HG03175 (cell line): ENCODE measurements at regions not wholly inside any gene's neighbourhood (a gene's known extent, or its start where the extent isn't known, plus 50 kb on each side); places are given as distances from the start of the nearest gene placed in this dataset.

Experiments
- ATAC-seq: cut with Tn5 transposase; IDR thresholded peaks from one replicate; pipeline ENCODE4 v1.9.1; 2021; ENCODE audit warnings: mild to moderate bottlenecking, moderate library complexity; ENCODE audit not compliant: unreplicated experiment

DNA sequence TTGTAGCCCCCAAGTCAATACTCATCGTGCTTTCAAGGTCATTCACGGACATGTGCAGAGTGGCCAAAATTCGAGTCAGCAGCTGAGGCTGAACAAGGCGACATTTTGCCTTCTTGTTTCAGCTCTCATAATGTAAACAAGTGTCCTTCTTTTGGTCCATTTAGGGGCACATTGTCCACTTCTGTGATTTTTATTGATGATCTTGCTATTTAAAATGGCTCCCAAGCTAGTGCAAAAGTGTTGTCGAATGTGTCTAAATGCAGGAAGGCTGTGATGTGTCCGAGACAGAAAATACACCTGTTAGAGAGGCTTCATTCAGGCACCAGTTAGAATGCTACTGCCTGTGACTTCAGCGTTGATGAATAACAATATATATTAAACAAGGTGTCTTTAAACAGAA lies 405.9 kb downstream of the IRS2 start:
- no peak for ATAC-seq

DNA sequence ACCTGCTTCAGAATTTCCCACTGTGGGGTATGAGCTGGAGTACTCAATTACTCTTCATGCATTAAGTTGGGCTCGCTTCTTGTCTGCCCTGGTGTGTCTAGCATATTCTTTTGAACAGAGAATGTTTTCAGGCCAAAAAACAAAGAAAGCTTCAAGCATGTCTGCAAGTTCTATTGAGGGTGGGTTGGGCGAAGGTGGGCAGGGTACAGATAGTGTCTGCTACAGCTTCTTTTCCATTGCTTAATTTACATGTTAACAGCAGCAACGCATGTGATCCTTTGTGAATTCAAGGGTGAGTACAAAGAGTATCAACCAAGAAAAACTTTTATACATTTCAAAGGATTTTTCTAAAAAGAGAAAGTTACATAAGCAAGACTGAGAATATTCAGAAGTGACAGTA lies 406.5 kb downstream of the IRS2 start:
- no peak for ATAC-seq

DNA sequence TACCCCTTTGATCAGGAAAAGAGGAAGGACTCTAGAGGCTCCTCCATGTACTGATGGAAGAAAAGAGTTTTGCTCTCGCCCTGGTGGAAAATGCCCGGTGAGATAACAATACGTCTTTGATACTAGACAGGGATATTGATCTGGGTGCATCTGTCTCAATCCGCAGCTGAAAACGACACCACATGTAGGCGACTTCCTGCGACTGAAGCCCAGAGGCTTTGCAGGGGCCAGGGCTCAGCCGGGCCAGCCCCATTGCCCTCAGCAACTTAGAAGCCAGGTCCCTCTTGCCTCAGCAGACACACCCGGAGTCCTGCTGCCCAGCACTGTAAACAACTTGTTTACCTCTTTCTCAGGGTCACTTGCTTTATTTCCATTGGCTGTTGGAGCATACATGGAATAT lies 409.4 kb downstream of the IRS2 start:
- ATAC-seq: no peak

DNA sequence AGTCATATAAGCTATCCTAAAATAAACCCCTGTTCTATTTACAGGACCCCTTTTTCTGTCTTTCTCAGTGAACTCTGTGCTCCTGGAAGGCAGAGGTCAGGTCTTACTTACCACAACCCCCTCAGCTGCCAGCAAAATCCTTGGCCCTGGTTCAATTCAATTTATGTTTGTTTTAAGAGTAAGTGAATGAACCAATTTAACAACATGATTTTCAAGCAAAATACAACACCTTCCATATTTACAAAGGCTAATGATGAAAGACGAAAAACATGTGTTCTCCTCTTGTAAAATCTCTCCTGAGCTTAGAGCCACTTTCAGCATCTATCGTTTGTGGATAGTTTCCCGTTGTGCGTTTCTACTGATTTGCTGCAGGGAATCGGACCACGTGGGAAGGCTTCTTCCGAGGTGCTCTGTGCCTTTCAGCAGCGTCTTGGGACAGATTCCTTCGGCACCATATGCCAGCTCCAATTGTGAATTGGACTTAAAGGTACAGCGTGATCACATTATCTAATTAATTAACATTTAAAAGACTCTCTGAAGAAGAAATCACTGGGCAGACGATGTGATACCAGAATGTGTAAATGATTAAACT lies 411.7 kb downstream of the IRS2 start:
- ATAC-seq: no peak

DNA sequence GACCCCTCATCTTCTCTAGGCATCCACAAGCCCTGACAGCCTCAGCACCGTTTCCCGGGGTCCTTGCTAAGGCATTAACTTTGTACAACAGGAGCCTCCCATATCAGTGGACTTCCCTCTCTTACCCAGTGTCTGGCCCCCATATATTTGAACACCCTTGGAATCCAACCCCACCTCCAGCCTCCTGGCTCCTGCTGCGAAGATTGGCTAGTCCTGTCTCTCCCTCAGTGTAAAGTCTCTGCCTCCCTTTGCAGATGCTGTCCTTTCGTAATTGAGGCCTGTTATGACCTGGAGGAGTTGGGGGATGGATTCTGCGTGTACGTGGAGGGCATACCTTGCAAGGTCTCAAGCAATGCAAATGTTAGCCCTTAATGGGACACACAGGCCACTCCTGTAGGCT lies 413.7 kb downstream of the IRS2 start:
- ATAC-seq: no peak

DNA sequence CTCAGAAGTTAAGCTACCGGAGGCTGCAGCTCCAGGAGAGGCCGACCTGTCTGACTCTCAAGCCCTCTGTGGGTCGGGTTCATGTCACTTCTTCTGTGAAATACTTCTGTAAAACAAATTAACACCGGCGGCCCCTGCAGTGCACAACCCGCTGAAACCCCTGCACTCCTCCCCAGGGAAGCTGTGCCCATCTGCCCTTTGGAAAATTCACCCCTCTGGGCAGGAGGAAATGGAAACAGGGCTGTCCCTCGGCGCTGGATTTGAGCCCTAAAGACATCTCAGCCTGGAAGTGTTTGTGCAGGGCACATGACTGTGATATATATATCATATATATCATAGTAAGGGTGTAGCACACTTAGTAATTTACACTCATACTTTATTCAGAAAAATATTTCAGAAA lies 415.3 kb downstream of the IRS2 start:
- no peak for ATAC-seq

DNA sequence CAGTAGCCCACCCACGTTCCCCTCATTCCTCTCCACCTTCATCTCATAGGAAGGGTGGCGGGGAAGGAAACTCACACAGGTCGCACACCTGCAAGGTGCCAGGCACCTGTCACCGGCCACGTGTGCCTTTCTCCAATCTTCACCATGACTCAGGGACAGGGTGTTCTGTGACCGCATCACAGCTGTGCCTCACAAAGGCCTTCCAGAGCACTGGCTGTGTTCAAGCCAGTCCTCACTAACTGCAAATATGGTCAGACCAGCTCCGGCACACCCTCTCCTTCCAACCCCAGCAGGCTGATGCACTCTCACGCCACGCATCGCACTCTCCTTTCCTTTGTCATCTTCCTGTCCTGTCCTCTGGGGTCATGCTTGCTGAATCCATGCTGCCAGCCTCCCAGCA lies 415.9 kb downstream of the IRS2 start:
- ATAC-seq: no peak

DNA sequence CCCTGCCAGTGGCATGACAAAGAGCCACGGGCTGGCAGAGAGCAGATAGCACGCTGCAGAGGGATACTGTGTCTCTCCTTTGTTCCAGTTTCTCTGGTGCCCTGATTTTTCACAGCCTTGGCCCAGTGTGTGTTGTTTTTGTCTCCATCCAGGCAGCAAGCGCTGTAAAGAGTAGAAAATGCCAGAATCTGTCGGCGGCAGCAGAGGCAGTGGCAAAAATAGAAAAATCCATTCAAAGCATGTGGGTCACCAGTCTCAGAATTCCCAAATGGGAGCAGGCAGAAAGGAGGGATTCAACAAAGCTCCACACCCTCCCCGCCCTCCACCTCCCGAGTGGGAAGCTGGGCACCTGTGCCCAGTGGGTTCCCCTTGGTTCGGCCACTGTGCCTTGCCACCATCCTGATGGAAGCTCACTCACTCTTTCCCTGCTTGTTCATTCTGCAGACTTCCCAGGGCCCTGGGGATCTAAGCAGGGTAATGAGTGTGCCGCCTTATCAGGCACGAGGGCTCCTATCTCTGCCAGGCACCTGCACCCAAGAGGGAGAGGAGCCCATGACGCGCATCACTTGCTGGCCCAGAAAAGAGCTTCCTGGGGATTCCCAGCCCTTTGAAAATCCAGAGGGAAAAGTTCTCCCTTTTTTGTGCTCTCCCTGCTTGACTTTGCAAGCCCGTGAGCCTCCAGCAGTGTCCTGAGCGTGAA lies 416.9 kb downstream of the IRS2 start:
- ATAC-seq: no peak

DNA sequence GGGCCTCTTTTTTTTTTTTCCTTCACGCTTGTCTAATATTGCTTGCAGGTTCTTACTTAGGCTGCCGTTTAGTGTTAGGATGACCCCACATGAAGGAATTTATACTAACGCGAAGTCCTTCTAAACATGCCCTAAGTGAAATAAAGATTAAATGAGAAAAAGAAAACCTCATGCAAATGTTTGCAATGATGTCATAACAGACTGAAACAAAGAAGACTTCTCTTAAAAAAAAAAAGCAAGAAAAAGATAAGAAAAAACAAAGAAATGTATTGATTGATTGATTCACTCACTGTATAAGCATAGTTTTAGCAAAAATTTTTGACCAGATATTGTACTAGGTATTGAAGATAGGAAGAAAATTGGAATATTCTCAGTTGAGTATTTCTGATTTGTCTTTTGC lies 418.2 kb downstream of the IRS2 start:
- ATAC-seq: no peak

DNA sequence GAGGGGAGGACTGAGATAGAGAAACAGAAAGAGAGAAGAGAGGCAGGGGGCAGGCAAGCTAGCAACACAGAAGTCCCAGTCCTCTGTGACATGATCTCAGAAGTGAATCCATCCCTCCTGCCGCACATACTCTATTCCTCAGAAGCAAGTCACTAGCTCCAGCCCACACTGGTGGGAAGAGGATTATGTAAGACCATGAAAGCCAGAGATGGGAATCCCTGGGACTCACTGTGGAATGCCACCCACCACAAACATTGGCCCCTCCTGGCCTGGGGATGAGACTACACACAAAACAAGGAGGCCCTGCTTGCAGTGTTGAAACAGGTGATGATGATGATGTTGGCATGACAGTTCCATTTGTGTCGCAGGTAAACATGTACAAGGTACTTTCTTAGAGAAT lies 419.9 kb downstream of the IRS2 start:
- ATAC-seq: no peak

DNA sequence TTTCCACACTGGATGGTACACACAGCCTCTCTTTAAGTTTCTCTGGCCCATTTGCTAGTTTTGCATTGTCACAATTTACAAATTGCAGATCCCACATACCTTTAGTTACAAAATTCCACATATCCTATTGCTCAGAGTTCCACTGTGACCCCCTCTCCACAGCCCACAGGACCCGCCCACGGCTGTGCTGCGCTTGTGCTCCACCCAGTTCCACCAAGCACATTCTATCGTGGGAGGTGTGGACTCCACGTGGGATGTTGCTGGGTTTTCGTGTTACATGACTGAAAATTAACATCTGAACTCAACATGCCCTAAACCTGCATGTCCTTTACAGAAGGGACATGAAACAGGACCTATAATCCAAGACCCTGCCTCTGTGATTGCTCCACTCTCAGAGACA lies 423.0 kb downstream of the IRS2 start:
- no peak for ATAC-seq

DNA sequence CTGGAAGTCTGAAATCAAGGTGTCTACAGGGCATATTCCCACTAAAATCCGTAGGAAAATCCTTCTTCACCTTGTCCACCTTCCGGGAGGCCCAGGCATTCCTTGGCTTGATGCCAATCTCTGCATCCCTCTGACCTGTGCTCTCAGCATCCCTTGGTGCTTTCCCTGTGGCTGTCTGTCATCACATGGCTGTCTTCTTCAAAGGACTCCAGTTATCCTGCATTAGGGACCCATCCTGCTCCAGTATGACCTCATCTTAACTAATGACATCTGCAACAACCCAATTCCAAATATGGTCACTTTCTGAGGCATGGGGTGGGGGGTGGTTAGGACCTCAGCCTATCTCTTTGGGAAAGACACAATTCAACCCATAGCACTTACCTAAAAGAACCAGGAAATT lies 423.8 kb downstream of the IRS2 start:
- no peak for ATAC-seq

DNA sequence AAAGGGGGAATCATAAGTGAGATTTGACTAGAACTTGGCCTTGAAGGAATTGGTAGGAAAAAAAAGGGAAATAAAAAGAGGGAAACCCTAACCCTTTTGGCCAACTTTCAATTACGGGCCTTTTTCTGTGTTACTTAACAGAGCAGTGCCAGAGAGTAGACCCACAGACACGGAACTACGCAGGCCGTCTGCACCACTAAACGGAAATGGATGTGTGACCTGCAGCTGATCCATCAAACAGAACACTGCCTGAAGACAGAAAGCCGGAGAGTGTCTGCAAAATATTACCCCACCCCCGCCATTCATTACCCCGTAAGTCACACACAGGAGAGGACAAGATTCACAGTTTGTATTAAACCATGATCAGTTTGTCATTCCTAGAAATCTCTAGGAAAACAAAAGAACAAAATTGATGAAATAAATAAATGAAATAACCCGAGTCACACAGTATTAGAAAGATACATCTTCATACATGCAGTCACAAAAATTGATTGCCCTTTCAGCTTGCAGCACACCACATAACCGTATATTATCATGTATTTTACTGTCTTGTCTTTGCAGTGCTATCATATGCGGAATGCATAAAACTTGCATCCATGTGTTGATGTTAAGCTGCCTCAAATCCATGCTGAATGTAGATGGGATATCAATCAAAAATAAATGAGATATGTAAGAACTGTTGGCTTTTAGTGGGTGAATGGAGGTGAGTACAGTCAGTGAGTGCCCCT lies 424.7 kb downstream of the IRS2 start:
- ATAC-seq: no peak

DNA sequence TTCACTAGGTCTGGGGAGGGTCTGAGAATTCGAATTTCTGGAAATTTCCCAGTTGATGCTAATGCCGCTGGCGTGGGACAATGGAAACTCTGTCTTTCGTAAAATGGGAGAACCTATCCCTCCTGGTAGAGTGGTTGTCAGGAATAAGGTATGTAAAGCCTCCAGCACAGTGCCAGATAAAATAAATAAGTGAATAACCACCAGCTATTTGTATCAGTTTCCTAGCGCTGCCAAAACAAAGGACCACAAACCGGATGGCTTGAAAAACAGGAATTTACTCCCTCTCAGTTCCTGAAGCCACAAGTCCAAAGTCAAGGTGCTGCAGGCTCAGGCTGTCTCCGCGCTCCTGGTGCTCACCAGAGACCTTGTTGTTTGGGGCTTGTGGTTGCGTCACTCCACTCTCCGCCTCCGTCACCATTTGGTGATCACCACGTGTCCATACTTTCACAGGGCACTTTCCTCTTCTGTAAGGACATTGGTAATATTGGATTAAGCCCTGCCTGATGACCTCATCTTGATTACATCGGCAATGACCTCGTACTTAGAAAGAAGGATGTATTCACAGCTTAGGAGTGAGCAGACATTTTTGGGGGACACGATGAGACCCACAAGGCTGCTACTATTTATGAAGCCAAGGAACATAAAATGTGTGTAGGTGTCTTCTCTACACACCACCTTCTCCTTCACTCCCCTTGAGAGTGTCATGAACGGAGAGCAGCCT lies 428.5 kb downstream of the IRS2 start:
- no peak for ATAC-seq

DNA sequence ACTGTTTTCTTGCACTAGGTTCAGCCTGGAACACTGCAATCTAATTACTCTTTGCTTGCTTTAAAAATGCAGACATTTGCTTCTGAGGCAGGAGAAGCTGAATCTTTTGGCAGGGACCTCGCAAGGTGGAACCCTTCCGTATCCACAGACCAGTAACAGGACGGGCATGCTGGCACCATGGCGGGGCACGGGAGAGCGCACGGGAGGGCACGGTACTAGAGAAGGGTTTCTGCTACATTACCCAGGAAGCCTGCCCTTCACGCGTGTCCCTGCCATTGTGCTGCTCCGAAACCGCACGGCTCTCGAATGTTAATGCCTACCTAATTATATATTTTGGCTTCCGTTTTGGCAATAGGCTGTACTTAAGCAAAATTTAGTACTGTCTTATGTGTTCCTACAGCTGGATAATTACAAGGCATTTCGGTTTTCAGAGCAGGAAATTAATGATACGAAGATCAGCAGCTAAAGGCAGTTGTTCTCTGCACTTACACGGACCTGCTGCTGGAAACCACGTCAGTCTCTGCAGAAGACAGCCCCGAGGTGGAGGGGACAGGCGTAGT lies 430.4 kb downstream of the IRS2 start:
- ATAC-seq: no peak

DNA sequence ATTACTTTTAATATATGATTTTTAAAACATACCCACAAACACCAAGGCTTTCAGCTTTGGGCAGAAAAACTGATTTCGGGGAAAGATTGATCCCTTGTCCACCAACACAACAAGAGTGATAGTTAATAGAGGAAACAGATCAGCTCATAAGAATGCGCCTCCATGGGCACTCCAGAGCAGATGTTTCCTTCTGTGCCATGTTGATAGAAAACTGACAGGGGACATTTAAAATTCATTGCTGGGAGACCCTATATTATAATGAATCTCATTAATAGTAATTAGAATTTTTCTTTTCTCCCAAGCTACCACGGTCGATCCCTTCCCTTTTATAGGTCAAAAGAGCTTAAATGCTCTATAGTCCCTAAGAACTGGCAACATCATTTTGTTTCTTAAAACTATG lies 431.2 kb downstream of the IRS2 start:
- no peak for ATAC-seq

DNA sequence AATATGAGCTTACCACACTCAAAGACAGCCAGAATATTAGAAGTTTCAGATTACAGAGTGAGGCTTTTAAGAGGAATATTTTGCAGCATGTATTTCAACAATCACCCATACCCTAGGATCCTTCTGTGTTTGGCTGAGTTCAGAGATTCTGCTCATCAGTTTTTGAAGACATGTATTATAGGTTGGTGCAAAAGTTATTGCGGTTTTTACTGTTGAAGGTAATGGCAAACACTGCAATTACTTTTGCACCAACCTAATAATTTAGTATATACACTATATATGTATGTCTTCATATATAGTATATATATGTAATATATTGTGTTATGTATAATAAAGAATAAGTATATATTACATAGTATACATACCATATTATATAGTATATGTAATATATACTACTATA lies 435.1 kb downstream of the IRS2 start:
- no peak for ATAC-seq

DNA sequence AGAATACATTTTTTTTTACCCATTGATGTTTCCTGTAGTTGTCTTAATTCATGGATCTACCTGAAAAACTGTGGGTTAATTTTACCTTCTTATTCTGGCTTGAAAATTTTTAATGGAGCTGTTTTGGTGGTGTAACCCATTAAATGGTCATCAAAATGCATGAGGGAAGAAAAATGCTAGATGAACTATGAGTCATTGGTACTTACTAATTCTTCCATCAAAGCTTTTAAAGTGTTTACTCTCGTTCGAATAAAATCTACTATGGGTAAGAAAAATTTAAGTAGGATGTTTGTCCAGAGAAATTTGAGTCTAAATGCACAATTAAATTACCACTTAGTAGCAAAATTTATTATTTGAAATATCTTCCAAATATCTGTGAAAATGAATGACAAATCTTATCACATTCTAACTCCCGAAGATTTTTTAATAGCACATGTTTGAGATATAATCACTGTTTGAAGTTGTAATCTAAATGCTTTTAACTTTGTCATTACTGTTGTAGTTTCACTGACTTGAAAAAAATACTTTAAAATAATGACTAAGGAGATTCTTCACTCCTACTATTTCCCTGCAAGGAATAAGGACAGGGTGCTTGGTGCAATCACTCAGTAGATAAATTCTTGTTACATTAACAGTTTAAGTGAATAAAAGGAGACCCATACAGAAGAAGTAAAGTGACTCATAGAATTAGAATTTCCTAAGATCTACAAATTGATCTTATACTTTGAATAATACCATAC lies 437.7 kb downstream of the IRS2 start:
- ATAC-seq: no peak

DNA sequence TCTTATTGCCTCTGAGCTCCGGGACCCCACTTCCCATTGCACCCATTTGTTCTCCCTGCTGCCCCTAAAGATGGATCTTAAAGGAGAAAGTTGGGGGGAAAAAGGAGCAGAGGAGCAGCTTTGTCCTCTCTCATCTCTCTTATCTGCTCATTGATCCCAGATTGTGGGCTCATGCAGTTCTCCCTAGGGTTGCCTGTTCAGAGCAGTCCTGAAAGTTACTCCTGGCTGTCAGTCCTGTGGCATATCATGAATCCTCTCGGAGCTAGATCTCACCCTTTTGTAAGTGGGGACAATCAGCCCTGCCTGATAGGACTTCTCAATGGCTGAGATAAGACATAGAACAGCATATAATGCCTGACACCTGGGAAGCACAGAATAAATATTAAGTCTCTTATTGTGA lies 440.3 kb downstream of the IRS2 start:
- ATAC-seq: no peak

DNA sequence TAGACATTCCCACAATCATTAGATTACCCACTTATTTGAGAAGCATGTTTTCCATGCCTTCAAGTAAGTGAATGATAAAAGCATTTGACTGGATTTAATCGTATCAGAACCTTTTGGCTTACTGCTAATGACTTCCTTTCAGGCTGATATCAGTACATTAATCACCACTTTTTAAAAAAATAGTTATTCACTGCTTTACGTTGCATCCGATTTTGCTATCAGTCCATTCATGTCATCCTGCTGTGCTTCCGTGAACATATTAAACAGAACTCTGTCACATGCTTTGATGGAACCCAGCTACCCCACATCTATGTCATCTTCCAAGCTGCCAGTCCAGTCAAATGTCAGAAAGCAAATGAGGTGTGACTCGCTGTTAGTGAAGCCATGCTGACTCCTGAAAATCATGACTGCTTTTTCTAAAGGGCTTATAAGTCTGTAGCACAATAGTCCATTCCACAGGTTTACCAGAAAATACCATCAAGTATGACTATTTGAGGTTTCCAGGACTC lies 440.9 kb downstream of the IRS2 start:
- ATAC-seq: no peak
